ENCODE measurements at regions not wholly inside any gene's neighbourhood (a gene's known extent, or its start where the extent isn't known, plus 50 kb on each side); places are given as distances from the start of the nearest gene placed in this dataset.
"Not testable (repeated sequence)": the region's sequence is repeated elsewhere in the genome, so short reads cannot be mapped to it uniquely, and the experiment has no call there.

DNA sequence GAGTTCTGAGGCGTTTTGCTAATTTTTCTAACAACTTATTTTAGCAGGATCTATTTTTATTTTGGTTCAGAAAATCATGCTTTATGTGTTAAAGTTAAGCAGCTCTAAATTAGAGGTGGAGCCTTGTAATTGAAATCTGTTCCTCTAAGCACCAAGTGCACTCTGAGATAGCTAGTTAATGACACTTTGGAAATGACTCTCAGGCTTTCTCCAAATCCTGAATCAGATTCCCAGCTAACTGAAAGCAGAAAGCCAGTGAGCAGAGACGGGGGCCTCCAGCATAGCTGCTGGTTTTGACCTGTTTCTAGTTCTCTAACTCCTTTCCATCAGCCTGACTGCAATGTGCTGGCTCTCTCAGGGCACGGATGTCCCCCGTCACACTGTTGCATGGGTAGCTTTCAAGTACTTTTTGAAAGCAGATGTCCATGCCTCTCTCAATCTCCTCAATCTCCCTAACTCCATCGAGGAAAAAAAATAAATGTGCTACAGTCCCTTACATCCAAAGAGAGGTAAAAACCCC lies 326.5 kb downstream of the SATB2 start:
- no peak for FAIRE-seq

DNA sequence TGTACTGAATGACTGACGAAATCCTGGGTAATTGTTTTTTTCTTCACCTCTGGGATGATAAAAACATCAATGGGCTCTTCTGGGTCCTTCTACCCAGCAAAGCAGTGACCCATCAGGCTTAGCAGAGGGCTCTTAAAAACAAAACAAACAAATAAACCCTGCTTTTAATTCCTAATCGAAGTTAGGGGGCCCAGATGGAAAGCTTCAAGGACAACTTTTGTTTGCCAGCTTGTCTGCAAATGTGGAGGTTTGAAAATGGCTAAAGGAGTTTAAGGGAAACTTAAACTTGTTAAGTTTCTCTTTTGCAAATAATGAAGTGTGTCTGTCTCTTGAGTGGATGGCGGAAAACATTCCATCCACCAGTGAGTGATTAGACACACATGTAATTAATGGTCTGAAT lies 327.2 kb downstream of the SATB2 start:
- FAIRE-seq = no peak

DNA sequence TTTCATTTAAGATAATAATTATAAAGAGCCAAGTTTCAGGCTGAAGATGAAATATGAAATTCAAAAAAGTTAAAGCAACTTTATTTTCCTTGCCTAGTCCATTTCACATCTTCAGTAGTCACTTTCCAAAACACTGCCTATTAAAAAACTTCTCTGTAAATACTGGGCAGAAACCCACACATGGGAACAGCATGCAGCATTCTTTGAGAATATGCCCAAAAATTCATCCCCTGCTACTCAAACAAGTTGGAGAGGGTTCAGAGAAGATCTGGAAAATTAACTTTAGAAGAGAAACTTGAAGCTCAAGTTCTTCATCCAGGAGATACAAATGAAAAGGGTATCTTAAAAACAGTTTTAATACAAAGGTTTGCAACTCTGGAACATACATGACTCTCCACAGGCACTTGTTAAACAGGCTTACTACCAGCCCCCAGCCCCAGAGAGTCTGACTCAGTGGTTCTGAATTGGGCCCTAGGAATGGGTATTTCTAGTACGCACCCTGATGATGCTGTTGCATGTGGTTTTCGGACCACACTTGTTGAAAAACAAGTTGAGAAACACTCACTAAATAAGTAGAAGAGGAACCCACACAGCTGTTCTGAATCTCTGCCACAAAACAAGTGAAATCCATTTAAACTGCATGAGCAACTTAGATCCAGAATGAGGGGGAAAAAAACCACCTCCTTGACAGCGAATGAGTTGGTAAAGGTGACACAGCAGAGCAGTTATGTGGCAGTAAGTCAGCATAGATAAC lies 329.1 kb downstream of the SATB2 start:
- no peak for FAIRE-seq

DNA sequence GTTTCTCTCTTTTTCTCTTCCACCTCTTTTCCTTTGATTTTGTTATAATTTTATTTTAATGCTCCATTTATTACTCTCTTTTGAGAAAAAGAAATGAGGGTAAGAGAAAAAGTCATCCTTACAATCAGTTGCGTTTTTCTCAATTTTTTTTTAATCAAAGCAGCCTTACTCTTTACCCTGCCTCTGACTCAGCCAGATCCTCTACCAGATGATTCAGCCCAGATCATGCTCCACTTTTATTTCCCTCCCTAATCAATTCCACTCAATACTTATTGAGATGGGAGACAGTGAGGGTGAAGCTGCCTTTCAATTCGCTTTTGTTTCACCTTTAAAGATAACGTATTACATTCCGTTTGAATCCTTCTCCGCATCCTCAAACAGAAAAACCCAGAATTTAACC lies 337.9 kb downstream of the SATB2 start:
- FAIRE-seq = no peak

DNA sequence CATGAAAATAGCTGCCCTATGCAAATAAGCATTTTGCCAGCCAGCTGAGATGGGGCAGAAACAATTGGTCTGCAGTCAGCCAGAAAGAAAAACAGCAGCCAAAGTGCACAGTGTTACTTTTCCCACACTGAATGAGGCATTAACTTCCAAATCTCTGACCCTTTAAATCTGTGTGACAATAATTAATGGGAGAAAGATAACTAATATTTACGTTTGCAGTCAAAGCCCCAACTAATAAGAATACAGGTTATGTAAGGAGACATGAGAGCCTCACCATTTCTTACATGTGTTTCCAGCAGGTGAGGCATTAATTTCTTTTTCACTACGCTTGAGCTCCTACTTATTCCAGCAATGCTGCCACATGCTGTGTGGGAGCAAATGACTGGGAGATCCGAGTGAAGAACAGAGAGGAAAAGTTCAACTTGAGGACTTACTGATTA lies 339.0 kb downstream of the SATB2 start:
- no peak for FAIRE-seq

DNA sequence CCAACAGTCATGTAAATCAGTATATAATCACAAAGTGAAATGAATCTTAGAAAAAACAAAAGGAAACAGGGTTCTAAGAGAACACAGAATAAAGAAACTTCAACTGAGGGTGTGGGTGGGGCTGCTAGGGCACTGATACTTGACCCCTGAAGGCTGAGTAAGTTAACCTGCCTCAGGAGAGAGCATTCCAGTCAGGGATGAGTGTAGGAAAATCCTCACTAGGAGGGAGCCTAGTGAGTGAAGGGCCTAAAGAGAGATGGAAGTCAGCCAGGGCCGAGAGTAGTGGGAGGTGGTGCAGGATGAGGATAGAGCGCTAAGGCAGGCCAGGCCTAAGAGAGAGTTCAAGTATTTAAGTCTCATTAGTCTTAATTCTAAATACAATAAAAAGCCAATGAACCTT lies 342.6 kb downstream of the SATB2 start:
- FAIRE-seq = no peak

DNA sequence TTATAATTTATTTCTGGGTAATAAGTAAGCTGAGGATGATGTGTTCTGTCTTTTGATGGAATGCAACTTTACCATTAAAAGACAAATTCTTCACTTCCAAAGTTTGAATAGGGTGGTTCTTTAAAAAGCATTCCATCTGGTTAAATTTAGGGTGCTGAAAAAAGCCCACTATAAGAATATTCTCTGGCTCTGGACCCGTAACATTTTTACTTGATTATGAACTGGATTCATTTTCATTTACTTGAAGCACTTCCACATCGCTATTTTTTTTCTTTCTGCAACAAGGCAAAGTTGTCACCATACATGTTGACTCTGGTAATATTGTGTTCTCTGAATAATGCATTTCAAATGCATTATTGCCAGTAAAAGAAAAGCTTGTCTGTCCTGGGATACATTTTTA lies 344.6 kb downstream of the SATB2 start:
- no peak for FAIRE-seq

DNA sequence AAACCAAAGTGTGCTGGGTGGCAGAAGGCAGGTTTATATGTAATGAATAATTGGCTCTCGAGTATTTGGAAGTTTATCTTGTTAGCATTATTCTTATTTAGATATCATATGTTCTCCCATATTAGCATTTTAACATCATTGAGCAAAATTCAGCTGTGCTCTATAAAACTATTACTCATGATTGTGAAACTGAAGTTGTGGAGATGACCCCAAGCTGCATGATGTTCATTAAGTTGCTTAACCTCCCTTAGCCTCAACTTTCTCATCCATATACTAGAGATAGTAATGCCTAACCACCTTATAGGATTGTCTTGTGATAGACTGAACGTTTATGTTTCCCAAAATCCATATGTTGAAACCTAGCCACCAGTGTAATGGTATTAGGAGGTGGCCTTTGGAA lies 346.3 kb downstream of the SATB2 start:
- FAIRE-seq = no peak

DNA sequence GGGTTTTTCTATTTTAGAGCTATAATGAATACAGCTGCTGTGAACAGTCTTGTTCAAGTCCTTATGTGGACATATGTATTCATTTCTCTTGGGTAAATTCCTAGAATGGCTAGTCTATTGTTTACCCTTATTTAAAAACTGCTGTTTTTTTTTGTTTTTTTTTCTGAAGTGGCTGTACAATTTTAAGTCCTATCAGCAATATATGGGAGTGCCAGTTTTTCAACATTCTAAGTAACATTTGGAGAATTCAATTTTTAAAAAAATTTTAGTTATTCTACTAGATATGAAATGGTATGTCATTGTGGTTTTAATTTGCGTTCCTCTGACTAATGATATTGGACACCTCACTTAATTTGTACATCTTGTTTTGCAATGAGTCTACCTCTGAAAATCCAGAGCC lies 349.7 kb downstream of the SATB2 start:
- no peak for FAIRE-seq

DNA sequence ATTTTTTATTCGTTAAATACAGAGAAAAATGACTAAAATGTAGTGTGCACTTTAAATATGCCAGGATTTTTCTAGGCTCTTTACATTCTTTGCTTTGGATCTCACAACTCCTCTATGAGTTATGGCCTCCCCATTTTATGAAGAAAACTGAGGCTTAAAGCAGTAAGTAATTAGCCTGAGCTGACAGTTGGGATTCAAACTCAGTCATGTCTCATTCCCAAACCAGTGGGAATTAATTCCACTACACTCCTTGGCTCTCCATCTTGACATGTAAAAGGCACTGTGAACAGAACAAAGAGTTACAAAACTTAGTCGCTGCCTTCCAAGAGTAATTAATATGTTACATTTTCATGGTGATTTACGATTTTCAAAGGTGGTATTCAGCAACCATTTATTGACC lies 351.9 kb downstream of the SATB2 start:
- FAIRE-seq = no peak

DNA sequence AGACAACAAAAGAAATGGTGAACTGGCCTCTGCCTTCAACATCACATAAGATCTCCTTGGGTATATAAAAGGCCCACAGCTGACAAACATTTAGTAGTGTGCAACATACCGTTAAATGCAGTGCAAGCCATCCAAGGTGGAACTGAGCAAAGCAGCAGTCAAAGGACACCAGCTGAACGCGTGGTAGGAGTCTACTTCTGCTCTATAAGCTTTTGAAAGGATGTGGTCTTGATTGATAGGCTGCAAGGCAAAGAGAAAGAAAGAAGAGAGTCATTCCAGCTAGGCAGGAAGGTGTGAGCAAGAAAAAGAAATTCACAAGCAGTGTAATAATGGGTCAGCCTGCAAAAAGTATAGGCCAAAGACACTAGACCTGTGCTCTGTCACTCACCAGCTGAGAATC lies 356.3 kb downstream of the SATB2 start:
- no peak for FAIRE-seq

DNA sequence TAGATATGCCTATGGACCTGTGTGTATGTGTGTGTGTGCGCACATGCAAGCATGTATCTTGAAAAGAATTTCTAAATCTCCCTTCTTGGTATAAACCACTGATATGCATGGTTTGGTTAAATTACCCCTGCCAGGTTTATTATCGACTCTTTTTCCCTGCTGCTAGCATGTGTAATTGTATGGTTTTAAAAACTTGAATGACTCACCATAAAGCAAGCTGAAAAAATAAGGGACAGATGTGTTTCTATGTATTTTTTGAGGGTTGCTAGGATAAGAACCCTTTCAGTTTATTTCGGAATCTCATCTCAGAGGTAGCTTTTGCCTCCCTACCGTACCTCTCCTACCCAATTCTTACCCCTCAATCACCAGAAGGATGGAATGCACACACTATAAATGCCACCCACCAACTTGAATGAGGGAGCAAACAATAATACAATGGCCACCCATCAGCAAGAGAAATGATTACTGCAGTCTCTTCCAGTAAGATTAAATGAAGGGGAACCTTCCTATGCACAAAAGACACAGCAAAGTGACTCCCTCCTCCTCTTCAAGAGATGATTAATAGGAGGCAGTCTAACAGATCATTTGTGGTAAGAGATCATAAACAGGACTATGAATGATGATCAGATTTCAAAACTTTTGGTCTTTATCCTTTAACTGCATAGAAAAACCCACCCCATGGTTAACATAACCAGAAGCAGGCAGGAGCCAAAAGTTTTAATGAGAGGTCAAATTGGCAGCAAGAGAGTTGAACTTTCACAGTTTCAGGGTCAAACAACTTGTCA lies 357.2 kb downstream of the SATB2 start:
- no peak for FAIRE-seq

DNA sequence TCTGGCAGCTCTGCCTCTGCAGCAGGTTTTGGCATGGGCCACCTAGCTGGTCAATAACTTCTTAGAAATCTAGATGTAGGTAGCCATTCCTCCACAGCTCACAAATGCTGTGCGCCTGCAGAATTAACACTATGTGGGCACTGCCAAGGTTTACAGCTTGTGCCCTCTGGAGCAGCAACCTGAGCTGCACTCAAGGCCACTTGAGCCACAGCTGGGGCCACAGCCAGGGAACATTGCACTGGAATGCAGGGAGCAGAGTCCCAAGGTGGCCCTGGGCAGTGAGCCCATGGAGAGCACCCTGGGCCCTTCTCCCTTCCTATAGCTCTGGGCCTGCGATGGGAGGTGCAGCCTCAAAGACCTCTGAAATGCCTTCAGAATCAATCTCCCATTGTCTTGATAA lies 365.3 kb downstream of the SATB2 start:
- FAIRE-seq = no peak

DNA sequence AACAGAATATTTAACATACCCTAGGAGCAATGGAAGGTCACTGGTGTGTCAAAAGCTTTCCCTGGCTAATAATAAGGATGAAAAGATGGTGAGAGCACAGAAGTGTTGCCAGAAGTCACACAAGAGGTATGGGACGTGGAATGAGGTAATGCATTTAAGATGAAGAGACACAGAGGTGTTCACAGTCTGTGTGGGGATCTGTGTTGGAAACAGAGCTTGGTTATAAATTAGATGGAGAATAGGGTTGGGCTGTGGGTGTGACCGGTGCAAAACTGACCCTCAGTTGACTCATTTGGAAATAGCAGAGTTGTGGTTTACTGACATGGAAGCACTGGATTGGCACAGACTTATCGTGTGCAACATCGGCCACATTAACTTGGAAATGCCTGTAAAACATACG lies 372.5 kb downstream of the SATB2 start:
- no peak for FAIRE-seq

DNA sequence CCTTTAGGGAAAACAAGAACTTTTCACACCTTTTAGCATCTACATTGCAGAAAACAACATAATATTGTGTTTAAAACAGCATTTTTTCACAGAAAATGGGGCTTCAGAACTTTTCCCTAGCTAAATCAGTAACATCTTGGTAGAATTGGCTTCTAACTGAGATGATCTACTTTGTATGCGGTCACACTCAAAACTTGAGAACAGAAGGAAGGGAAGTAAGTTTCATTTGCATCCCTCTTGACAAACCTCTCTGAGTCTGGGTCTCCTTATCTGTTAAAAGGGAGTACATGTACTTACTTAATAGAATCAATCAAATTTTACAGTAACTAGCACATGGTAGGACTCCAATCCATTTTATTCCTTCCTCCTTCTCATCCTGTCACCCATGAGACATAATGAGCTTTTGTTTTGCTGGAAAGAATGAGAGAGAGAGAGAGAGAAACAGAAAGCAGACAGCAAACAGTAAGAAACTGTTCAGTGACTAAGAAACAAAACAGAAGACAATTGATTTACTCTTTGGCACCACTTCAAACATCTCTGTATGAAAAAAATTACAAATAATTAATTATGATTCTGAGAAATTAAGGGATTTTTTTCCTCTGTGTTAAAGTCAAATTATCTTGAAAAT lies 387.3 kb downstream of the SATB2 start:
- no peak for FAIRE-seq

DNA sequence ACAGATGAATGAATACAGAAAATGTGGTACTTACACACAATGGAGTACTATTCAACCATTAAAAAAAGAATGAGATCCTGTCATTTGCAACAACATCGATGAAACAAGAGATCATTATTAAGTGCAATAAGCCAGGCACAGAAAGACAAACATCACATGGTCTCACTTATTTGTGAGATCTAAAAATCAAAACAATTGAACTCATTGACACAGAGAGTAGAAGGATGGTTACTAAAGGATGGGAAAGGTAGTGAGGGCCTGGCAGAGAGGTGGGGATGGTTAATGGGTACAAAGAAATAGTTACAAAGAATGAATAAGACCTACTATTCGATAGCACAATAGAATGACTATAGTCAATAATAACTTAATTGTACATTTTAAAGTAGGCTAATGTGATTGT lies 393.5 kb downstream of the SATB2 start:
- FAIRE-seq = no peak

DNA sequence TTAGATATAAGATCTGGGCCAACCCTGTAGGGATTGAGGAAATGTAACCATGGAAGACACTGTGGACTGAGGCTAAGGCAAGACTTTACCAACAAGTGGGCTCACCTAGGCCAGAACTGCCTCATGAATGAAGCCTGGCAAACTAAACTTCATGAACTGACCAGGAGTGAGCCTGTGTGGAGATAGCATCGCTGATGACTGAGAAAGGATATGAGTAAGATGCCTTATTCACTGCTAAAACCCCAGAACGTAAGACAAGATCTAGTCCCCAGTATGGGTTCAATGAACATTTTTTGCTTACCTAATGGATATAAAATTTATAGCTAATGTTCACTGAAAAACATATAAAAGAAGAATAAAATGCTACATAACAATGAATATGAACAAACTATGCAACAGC lies 399.8 kb downstream of the SATB2 start:
- FAIRE-seq = no peak

DNA sequence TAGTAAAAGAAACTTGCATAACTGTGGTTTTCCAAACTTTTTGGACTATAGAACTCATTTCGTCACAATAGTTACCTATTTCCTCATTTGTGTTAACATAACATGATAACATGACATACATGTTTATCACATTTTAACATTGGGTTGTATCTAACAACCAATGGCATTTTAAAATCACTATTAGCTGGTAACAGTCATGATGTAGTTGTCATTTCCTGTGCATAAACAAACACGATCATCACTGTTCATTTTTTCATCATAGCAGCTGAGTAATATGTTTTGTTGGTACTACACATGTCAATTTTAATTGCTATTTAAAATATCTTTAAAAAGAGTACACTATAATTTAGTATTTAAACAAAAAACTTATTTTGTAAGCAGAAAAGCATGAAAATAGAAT lies 402.4 kb downstream of the SATB2 start:
- FAIRE-seq = no peak

DNA sequence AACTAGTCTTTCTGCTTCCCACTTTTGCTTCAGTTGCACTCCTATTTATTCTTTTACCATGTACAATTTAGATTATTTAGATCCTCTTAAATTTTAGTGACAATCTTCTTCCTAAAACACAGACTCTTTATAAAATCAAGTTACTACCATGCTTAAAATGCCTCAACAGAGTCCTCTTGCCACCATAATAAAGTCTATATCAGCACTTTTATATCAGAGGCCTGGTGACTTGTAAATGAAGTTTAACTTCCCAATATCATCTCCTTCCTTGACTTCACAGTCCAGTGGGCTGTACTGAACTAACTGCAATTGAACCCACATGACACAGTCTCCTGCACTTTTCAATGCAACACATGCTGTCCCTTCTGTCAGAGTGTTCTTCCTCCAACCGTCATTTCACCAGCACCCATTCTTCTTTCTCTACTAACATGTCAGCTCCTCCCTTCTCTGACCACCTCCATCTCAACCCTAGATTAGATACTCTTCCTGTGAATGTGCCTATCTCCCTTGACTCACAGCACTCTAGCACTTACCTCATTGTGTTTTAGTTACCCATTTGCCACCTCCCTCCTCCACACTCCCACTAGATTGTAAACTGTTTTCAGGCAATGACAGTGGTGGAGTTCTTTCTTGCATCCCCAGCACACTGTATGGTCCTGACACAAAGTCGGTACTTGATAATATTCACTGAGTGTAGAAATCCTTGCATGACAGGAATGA lies 414.9 kb downstream of the SATB2 start:
- no peak for FAIRE-seq

DNA sequence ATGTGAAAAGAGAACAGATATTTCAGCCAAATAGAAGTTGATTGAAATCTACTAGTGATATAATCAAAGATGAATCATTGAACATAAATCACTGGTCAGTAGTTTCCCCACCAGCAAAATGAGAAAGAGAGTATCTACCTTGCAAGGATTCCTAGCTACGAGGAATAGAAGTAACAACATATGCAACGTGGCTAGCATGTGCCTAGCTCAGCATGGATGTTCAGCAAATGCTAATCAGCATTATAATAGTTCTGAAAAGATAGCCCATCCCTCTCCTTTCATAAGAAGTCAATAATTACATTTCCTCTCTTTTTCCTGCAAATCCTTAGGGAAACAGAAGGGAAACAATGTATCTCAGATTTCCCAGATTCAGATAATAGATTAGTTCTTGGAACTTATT lies 417.2 kb downstream of the SATB2 start:
- FAIRE-seq = no peak

DNA sequence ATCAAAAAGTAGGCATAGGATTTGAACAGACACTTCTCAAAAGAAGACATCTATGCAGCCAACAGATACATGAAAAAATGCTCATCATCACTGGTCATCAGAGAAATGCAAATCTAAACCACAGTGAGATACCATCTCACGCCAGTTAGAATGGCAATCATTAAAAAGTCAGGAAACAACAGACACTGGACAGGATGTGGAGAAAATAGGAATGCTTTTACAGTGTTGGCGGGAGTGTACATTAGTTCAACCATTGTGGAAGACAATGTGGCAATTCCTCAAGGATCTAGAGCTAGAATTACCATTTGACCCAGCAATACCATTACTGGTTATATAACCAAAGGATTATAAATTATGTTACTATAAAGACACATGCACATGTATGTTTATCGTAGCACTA lies 424.0 kb downstream of the SATB2 start:
- FAIRE-seq = not testable (repeated sequence)

DNA sequence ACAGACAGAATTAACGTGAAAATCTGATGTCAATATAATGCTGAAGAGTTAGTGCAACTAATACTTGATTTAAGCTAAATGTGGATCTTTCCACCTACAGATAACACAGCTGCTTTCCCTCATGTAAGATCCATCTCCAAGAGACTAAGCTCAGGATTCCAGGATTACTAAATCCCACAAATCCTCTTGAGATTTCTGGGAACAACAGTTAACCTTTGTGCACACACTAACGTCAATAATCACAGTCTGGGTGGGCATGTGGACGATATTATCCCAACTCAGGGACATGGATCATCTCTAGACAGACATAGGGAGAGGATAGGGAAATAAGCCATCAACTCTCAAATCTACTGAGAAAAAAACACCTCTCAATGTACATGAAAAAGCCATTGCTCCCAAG lies 432.6 kb downstream of the SATB2 start:
- no peak for FAIRE-seq

DNA sequence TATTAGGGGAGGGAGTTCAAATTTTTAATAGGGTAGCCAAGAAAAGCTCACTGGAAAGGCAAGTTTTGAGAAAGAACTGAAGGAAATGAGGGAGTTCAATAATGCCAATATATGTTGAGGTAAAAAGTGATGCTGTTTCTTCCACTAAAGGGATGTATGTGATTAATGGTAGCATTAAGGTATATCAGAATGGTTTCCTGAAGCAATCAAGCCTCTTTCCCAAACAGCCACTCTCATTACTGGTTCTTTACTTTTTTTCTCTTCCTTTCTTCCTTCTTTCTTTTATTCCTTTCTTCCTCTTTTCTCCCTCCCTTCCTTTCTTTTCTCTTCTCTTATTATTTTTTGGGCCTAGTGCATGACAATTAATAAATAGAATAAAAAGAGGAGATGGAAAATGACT lies 433.5 kb downstream of the SATB2 start:
- FAIRE-seq = no peak
